HG02798 (cell line): ENCODE measurements at regions not wholly inside any gene's neighbourhood (a gene's known extent, or its start where the extent isn't known, plus 50 kb on each side); places are given as distances from the start of the nearest gene placed in this dataset.

Source experiments
- ATAC-seq: cut with Tn5 transposase; IDR thresholded peaks from one replicate; pipeline ENCODE4 v1.9.1; 2021; ENCODE audit warnings: mild to moderate bottlenecking; ENCODE audit not compliant: unreplicated experiment, poor library complexity

GRCh38 chr4:164440199-164440598 is 313.7 kb upstream of the SMIM31 start:
- ATAC-seq: no peak

DNA sequence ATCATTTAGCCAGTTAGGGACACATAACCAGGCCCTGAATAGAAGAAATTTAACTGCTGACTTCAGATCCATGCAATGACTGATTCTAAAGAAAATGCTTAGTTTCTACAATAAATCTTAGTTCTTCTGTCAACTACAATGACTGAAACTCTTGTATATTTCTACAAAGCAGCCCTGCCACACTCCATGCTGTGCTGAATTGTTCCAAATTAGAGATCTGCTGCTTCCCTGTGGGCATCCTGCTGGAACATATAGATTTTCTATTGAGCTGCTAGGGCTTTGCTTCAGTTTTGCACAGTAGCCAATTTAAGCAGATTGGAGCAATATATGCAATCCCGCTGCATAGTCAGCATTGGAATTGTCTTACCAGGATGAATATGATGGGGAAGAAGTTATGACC is 312.8 kb upstream of the SMIM31 start:
- ATAC-seq: no peak

GRCh38 chr4:164442180-164442579 is 311.8 kb upstream of the SMIM31 start:
- no peak for ATAC-seq

- ATAC-seq: no peak
These were observed 307.4 kb upstream of the SMIM31 start for GRCh38 chr4:164446516-164446915.

DNA sequence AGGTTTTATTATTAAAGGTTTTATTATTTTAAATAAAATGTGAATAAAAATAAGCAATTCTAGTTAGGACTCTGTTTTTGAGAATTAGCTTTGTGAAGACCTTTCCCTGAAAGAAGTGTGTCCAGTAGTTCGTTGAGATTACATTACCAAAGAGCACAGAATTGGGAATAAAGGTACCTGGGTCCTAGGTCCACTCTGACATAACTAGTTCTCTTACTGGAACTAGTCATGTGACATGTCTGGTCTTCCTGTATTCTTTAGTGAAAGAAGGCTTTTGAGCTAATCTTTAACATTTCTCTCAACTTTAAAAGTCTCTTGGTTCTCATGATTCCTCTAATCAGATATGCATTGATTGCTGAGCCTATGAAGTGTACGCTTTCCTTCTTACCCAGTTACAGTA is 292.0 kb upstream of the SMIM31 start:
- no peak for ATAC-seq

DNA sequence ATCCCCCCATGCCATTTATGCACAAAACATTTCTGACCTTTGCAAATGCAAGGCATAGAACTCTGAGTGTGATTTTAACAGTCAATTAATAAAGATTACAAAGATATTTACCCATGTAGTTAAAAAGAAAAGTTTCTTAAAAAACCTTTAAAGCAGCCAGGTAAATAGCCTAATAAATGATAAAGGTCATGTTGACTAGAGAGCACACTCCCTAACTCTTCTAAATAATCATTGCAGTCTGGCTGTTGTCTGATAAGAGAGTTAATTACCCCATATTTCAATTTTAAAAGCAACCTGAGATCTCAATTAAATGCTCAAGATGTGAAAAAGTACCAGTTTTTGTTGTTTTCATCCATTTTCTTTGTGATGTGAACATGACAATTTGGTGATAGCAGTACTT is 291.5 kb upstream of the SMIM31 start:
- no peak for ATAC-seq

DNA sequence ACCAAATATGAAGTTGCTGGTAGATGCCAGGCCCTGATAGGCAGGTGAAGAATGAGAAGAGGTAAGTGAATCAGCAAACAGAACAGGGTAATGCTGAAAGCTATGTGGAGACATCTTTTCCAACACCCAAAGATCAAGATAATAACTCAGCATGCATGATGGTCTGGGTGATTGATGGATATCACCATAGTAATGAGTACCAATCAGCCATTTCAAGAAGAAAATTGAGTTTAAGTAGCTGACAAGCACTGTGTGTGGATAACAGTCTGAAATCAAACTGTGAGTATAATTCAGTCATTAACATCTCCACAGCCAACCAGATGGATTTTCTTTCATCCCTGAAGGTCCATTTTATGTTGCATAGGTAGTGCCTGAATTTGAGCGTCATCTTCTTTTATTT is 289.6 kb upstream of the SMIM31 start:
- no peak for ATAC-seq

DNA sequence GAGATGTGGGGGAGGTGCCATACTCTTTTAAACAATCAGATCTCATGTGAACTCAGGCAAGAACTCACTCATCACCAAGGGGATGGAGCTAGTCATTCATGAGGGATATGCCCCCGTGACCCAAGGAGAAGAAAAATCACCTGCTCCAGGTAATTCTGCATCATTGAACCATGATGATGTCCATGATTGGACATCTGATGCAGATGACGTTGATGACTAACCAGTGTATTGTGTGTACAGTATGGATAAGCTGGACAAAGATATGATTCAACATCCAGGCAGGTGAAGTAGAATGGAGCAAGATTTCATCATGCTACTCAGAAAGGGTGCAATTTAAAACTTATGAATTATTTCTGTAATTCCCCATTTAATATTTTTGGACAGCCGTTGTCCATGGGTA is 286.4 kb upstream of the SMIM31 start:
- ATAC-seq: no peak

DNA sequence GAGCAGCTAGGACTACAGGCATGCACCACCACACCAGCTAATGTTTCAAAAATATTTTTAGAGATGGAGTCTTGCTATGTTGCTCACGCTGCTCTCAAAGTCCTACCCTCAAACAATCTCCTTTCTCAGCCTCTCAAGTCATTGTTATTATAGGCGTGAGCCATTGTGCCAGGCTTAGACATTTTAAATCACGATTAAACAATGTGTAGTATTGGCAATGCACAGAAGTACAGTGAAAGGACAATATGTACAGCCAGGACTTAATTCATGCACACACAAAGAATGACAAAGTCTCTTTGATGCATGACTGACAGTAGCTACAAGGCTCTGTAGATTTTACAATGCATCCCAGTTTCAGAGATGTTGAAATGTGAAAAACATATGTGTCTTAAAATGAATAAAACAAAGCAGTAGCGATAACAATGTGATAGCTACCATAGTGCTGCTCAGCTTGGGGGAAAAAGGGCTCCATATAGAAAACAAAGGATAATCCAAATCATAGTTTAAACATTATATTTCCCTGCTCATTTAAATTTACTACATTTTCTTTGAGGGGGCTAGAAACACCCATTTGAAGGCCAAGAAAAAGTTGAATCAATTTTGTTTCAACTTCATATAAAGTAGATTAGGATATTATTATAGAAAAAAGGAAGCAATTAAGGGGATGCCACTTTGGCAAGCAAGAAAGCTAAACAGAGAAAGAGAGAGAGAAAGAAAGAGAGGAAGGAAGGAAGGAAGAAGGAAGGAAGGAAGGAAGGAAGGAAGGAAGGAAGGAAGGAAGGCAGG is 272.4 kb upstream of the SMIM31 start:
- ATAC-seq: no peak

- no peak for ATAC-seq
These were observed 271.9 kb upstream of the SMIM31 start for GRCh38 chr4:164482092-164482404.

DNA sequence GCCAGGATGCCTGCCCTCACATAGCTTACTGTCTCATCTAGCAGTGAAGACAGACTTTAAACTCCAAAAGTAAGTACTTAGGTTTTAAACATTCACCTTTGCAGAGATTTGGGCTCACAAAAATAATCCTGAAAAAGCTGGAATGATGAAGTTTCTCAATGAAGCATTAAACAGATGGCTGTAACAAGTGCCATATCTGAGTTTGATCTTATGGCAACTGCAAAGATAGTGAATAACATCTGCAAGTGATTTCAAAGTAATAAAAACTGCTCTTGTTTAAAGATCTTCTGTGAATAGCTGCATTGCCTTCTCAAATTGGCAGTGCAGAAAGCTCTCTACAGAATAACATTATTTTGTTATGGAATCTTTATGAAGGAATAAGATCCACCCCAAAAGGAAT is 271.2 kb upstream of the SMIM31 start:
- no peak for ATAC-seq

DNA sequence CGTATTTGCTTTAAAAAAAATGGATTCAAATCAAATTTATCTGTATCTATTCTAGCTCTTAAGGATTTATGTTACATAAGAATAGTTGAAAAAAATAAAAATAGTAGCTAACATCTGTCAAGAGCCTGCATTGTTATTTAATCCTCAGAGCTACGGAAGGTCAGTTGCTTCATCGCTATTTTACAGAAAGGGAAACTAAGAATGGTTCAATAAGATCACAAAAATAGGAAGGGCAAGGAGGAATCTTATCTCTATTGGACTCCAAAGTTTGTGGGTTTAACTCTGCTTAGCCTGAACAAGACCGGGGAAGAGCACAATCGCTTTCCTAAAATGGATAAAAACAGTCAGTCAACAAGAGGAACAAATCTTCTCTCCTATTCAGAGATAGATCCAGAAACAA is 270.2 kb upstream of the SMIM31 start:
- ATAC-seq: no peak

DNA sequence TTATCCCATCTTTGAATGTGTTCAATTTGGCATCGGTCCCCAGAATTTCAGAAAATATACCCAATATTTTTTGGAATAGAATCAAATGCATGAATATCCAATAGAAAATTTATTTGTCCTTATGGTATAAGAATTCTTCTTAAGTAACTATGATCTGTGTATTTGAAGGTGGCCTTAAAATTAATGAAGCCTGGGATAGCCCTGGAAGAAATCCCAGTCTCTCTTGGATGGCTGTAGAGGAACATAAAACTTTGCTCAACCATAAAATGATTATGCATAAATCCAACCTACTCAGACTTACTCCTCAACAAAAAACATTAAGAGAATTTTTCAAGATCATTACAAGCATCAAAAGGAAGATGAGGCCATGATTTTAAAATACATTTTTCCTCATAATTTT is 269.4 kb upstream of the SMIM31 start:
- no peak for ATAC-seq

- ATAC-seq: no peak
These were observed 268.8 kb upstream of the SMIM31 start for GRCh38 chr4:164485136-164485535.

DNA sequence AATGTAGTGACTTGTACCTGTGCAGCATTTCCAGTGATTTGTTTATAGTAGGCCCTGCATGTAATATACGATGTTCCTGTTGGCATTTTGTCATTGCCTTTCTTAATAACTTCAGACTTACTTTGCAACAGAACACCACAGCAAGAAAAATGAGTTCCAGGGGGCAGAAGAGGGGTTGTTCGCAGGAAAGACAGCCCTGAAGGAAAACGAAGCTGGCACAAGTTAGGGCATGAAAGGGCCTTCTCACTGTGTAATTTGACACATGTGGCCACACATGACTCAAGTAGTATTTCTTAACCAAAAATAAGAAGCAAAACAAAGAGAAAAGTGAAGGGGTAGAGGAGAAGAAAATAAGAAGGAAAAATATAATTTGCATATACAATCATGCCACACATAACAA is 265.8 kb upstream of the SMIM31 start:
- no peak for ATAC-seq

- no peak for ATAC-seq
These were observed 252.9 kb upstream of the SMIM31 start for GRCh38 chr4:164501074-164501473.

- ATAC-seq: no peak
These were observed 250.1 kb upstream of the SMIM31 start for GRCh38 chr4:164503874-164504273.

- no peak for ATAC-seq
These were observed 245.8 kb upstream of the SMIM31 start for GRCh38 chr4:164508097-164508496.

- ATAC-seq: no peak
These were observed 245.2 kb upstream of the SMIM31 start for GRCh38 chr4:164508771-164509170.

DNA sequence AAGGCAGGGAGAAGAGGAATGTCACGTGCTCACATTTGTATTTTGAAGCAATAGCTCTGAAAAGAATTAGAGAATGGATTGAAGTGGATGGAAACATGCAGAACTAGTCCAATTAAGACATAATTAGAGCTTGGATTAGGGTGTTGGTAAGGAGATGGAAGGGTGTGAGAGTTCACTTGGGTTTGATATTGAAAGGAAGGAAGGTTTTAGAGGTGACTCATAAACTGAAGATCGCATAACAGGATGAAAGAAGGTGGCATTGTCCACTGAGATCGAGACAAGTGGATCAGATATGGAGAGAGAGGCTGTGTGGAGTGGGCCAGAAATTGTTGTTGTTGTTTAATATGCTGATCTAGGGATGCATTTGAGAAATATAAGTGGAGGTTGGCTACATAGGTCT is 244.0 kb upstream of the SMIM31 start:
- no peak for ATAC-seq

- no peak for ATAC-seq
These were observed 241.8 kb upstream of the SMIM31 start for GRCh38 chr4:164512124-164512523.

DNA sequence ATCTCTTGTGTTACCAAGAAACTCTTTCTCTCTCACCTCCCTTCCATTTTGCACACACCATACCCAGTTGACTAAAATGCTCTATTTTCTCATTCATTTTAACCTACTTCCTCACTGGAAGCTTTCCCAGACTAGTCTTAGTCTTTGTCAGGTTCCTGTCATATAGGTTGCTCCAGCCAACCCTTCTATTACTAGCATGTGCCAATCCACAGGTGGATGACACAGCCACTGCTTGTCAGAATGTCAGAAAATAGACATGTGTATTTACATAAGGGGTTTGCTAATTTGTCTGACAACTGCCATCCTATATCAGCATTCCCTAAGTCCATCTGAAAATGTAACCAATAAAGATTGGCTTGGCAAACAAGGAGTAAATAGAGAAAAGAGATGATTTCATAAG is 239.2 kb upstream of the SMIM31 start:
- no peak for ATAC-seq

DNA sequence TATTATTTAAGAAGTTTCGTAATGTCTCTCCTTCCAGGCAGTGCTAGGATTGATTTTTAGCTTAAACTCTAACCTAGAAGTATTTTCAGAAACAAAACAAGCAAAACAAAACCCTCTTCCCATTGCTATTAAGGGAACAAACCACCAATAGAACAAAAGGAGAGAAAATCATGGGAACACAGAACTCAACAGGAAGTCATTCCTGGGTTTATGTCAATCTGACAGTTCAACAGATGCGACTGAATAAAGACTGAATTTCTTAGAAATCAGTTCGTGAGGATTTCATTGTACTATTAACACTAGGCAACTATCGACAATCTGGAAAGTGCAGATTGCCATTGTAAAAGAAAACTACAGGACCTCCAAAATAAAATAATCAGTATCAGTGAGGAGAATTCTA is 229.1 kb upstream of the SMIM31 start:
- no peak for ATAC-seq
